Activated T-cell treated with anti-CD3 and anti-CD28 coated beads, Interleukin-2, amount 50 U/mL, for 72 hours (primary cell): ENCODE measurements at regions not wholly inside any gene's neighbourhood (a gene's known extent, or its start where the extent isn't known, plus 50 kb on each side); places are given as distances from the start of the nearest gene placed in this dataset.

Experiments
- ATAC-seq, 2 donors: fragments of 150-1000 bp; cut with Tn5 transposase; replicated peaks in 1 of 2; 2 replicates each; pipeline ENCODE4 v1.10.0; 2021; ENCODE audit warnings: moderate library complexity in 2 of 2, mild to moderate bottlenecking in 1 of 2
- DNase-seq, 2 donors: peaks; one replicate each; pipeline ENCODE4 v3.0.0; 2021 to 2022; ENCODE audit warnings: mixed read lengths in 1 of 2
- H3K27ac Mint-ChIP-seq: one replicate; pipeline ENCODE4 v1.8.0; 2022; ENCODE audit warnings: mild to moderate bottlenecking, moderate library complexity, mixed read lengths
- H3K27me3 Mint-ChIP-seq: one replicate; pipeline ENCODE4 v1.8.0; 2022; ENCODE audit warnings: low read depth, mixed read lengths
- H3K36me3 Mint-ChIP-seq, 2 donors: one replicate each; pipeline ENCODE4 v1.8.0; 2022; ENCODE audit warnings: mixed read lengths in 2 of 2, mild to moderate bottlenecking in 1 of 2; ENCODE audit not compliant: insufficient read depth in 2 of 2
- H3K4me1 Mint-ChIP-seq: one replicate; pipeline ENCODE4 v1.8.0; 2022; ENCODE audit warnings: low read depth, mixed read lengths
- H3K4me3 Mint-ChIP-seq, 2 donors: one replicate each; pipeline ENCODE4 v1.8.0; 2022; ENCODE audit warnings: mild to moderate bottlenecking in 2 of 2, mixed read lengths in 2 of 2, moderate library complexity in 2 of 2
- H3K9me3 Mint-ChIP-seq, 2 donors: one replicate each; pipeline ENCODE4 v1.8.0; 2022; ENCODE audit warnings: mixed read lengths in 2 of 2

GRCh38 chr7:106419455-106420182 is 134.8 kb upstream of the NAMPT start:
- Mint-ChIP-seq H3K27ac (peak overlapping the region; percentile 62), H3K27me3 (peaks cover 9% of the 10 kb centered on the region), H3K4me3 (peak overlapping the region; percentile 3 to 23), H3K36me3 (peaks cover 15 to 31% of the 10 kb centered on the region in 2 donors), H3K4me1 (peaks cover 78% of the 10 kb centered on the region), H3K9me3 (peaks cover 17 to 19% of the 10 kb centered on the region in 2 donors)
- ATAC-seq (peak; percentile 78 to 82), DNase-seq (peak; percentile 59 to 66)

DNA sequence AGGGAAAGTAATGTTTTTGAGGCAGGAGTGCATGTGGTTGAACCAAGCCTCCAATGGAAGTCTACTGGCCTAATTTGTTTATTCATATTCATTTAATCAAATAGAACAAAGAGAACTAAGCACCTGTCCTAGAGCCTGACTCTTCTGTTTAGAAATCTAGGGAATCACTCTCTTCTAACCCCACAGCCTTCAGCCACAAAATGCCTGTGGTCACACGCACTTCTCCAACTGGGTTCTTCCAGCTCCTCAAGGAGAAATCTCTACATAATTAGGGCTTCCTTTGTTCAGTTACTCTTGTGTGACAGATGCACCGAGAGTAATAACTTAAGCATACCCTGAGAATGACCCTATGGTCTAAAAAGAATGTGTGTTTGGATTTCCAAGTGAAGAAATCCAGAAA is 133.7 kb upstream of the NAMPT start:
- peaks cover 67% of the 10 kb centered on the region for H3K4me1 Mint-ChIP-seq
- peaks cover 13% of the 10 kb centered on the region for H3K27me3 Mint-ChIP-seq
- peaks cover 14 to 24% of the 10 kb centered on the region in 2 donors for H3K36me3 Mint-ChIP-seq
- DNase-seq (no peak), ATAC-seq (no peak)
- H3K9me3 Mint-ChIP-seq: peaks cover 13 to 19% of the 10 kb centered on the region in 2 donors
- peak overlapping the region; percentile 40 for H3K27ac Mint-ChIP-seq
- H3K4me3 Mint-ChIP-seq: peak overlapping the region; percentile 23 to 49

DNA sequence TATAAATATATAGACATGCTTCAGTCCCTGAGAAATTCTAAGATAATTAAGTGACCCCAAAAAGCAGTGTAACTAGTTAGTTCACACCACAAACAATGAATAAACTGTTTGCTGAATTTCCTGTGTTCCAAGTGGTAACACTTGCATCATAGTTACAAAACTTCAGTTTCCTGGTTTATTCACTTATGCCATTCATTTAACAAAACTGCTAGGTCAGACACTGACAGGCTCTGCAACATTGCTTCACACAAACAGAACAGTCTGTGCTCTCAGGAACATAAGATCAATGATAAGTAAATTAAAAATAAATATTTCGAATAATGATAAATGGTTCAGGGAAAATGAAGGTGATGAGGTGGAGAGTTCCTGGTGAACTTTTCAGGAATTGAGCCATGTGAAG is 133.3 kb upstream of the NAMPT start:
- H3K27ac Mint-ChIP-seq: no peak overlapping the region
- H3K4me3 Mint-ChIP-seq: peak overlapping the region; percentile 23 to 49
- no peak for DNase-seq
- peaks cover 63% of the 10 kb centered on the region for H3K4me1 Mint-ChIP-seq
- peaks cover 17% of the 10 kb centered on the region for H3K27me3 Mint-ChIP-seq
- peak; percentile 46 to 51 for ATAC-seq
- H3K36me3 Mint-ChIP-seq: peaks cover 14 to 24% of the 10 kb centered on the region in 2 donors
- H3K9me3 Mint-ChIP-seq: peaks cover 13 to 19% of the 10 kb centered on the region in 2 donors

- no peak for DNase-seq
- H3K27ac Mint-ChIP-seq: no peak overlapping the region
- H3K4me3 Mint-ChIP-seq: no peak overlapping the region
- H3K4me1 Mint-ChIP-seq: peaks cover 56% of the 10 kb centered on the region
- no peak for ATAC-seq
- H3K36me3 Mint-ChIP-seq: peaks cover 14 to 24% of the 10 kb centered on the region in 2 donors
- peaks cover 19% of the 10 kb centered on the region for H3K27me3 Mint-ChIP-seq
- peaks cover 13 to 15% of the 10 kb centered on the region in 2 donors for H3K9me3 Mint-ChIP-seq
Measured at GRCh38 chr7:106417273-106417902, 132.6 kb upstream of the NAMPT start.

DNA sequence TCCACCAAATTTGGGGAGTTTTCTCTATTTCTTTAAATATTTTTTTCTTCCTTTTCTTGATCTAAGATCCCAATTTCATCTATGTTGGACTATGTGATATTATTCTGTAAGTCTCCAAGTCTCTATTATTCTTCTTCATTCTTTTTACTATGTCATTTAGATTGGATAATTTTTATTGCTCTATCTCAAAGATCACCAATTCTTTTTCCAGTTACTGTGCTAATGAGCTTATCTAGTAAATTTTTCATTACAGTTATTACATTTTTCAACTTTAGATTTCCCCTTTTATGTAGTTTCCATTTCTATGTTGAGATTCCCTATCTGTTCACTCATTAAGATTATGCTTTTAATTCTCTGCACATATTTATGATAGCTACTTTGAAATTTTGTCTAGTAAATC is 131.6 kb upstream of the NAMPT start:
- H3K27ac Mint-ChIP-seq: peak overlapping the region; percentile 31
- H3K4me1 Mint-ChIP-seq: peaks cover 46% of the 10 kb centered on the region
- peaks cover 17 to 26% of the 10 kb centered on the region in 2 donors for H3K36me3 Mint-ChIP-seq
- H3K9me3 Mint-ChIP-seq: peaks cover 13% of the 10 kb centered on the region in 2 donors
- H3K27me3 Mint-ChIP-seq: peaks cover 29% of the 10 kb centered on the region
- DNase-seq: no peak
- H3K4me3 Mint-ChIP-seq: no peak overlapping the region
- ATAC-seq: no peak

GRCh38 chr7:106415433-106415832 is 130.7 kb upstream of the NAMPT start:
- Mint-ChIP-seq H3K4me1 (peaks cover 46% of the 10 kb centered on the region), H3K9me3 (peaks cover 13 to 15% of the 10 kb centered on the region in 2 donors), H3K36me3 (peaks cover 18 to 32% of the 10 kb centered on the region in 2 donors), H3K27me3 (peaks cover 39% of the 10 kb centered on the region), H3K27ac (no peak overlapping the region), H3K4me3 (no peak overlapping the region)
- DNase-seq (no peak), ATAC-seq (no peak)

GRCh38 chr7:106413446-106413845 is 128.7 kb upstream of the NAMPT start:
- peaks cover 13 to 15% of the 10 kb centered on the region in 2 donors for H3K9me3 Mint-ChIP-seq
- no peak overlapping the region for H3K4me3 Mint-ChIP-seq
- H3K27me3 Mint-ChIP-seq: peaks cover 51% of the 10 kb centered on the region
- no peak for DNase-seq
- peaks cover 14 to 36% of the 10 kb centered on the region in 2 donors for H3K36me3 Mint-ChIP-seq
- H3K4me1 Mint-ChIP-seq: peaks cover 32% of the 10 kb centered on the region
- no peak for ATAC-seq
- H3K27ac Mint-ChIP-seq: no peak overlapping the region

- DNase-seq (peak in 1 of 2 donors; percentile 42), ATAC-seq (peak; percentile 98 to 99)
- peaks cover 43% of the 10 kb centered on the region for H3K4me1 Mint-ChIP-seq
- H3K9me3 Mint-ChIP-seq: peaks cover 7 to 8% of the 10 kb centered on the region in 2 donors
- peaks cover 59% of the 10 kb centered on the region for H3K27me3 Mint-ChIP-seq
- H3K4me3 Mint-ChIP-seq: peak overlapping the region; percentile 24 to 51
- H3K27ac Mint-ChIP-seq: peak overlapping the region; percentile 7
- peaks cover 12 to 18% of the 10 kb centered on the region in 2 donors for H3K36me3 Mint-ChIP-seq
Measured at GRCh38 chr7:106405697-106406141, 120.9 kb upstream of the NAMPT start.

GRCh38 chr7:106402898-106403297 is 118.1 kb upstream of the NAMPT start:
- H3K4me1 Mint-ChIP-seq: peaks cover 39% of the 10 kb centered on the region
- ATAC-seq (no peak), DNase-seq (no peak)
- peaks cover 12% of the 10 kb centered on the region in 2 donors for H3K36me3 Mint-ChIP-seq
- H3K4me3 Mint-ChIP-seq: no peak overlapping the region
- H3K9me3 Mint-ChIP-seq: peaks cover 7 to 8% of the 10 kb centered on the region in 2 donors
- peaks cover 67% of the 10 kb centered on the region for H3K27me3 Mint-ChIP-seq
- H3K27ac Mint-ChIP-seq: no peak overlapping the region

GRCh38 chr7:106400923-106401322 is 116.1 kb upstream of the NAMPT start:
- H3K36me3 Mint-ChIP-seq: peaks cover 10 to 12% of the 10 kb centered on the region in 2 donors
- ATAC-seq (no peak), DNase-seq (no peak)
- no peak overlapping the region for H3K27ac Mint-ChIP-seq
- peaks cover 7 to 10% of the 10 kb centered on the region in 2 donors for H3K9me3 Mint-ChIP-seq
- H3K27me3 Mint-ChIP-seq: peaks cover 84% of the 10 kb centered on the region
- H3K4me3 Mint-ChIP-seq: no peak overlapping the region
- H3K4me1 Mint-ChIP-seq: peaks cover 30% of the 10 kb centered on the region

- peaks cover 99% of the 10 kb centered on the region for H3K27me3 Mint-ChIP-seq
- peaks cover 11 to 19% of the 10 kb centered on the region in 2 donors for H3K36me3 Mint-ChIP-seq
Measured at GRCh38 chr7:106398786-106399185, 114.0 kb upstream of the NAMPT start.

DNA sequence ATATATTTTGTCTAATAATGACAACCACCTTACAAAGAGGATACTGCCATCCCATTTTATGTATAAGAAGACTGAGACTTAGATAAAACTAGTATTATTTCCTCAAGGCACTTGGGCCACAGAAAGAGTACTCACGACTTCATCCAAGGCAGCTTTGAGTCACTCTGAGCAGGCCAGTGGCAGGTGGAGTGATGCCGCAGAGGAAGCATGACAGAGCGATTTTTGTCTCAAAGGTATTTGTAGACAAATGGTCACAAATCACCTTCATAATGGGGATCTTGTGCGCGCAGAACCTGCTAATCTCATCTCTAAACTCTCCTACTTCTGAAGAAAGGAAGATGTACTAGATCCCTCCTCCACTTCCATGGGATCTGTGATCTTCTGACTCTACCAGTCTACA is 113.2 kb upstream of the NAMPT start:
- no peak for DNase-seq
- Mint-ChIP-seq H3K27ac (no peak overlapping the region), H3K27me3 (peaks cover 92% of the 10 kb centered on the region), H3K4me1 (peaks cover 18% of the 10 kb centered on the region), H3K4me3 (no peak overlapping the region), H3K9me3 (peaks cover 4 to 5% of the 10 kb centered on the region in 2 donors), H3K36me3 (peaks cover 5 to 12% of the 10 kb centered on the region in 2 donors)
- ATAC-seq: no peak

More at GRCh38 chr7:106398786-106399185, 114.0 kb upstream of the NAMPT start:
- Mint-ChIP-seq H3K4me3 (no peak overlapping the region), H3K27ac (no peak overlapping the region), H3K4me1 (peaks cover 24% of the 10 kb centered on the region), H3K9me3 (peaks cover 9 to 12% of the 10 kb centered on the region in 2 donors)
- no peak for ATAC-seq
- DNase-seq: no peak

DNA sequence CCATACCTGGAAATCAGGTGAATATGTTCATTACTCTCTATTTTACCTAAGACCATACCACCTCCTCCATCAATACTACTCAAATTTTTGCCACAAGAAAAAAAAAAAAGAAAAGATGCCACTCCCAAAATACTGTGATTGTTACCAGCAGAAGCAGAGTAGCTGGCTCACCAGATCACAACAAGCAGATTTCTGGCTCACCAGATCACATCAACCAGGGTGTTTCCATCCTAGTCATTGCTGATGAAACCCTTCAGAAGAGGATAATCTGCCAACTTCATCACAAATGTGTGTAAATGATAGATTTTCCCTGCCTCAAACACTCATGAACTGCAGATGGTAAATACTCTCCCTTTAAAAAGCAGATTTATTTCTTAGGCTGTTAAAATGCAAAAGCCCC is 109.7 kb upstream of the NAMPT start:
- Mint-ChIP-seq H3K4me3 (no peak overlapping the region), H3K9me3 (peaks cover 2 to 4% of the 10 kb centered on the region in 2 donors), H3K36me3 (peaks cover 5 to 11% of the 10 kb centered on the region in 2 donors), H3K27ac (peak overlapping the region; percentile 76), H3K4me1 (peaks cover 18% of the 10 kb centered on the region), H3K27me3 (peaks cover 67% of the 10 kb centered on the region)
- ATAC-seq (peak in 1 of 2 donors; percentile 57), DNase-seq (no peak)
